Choroid plexus epithelial cell (primary cell): ENCODE measurements at regions not wholly inside any gene's neighbourhood (a gene's known extent, or its start where the extent isn't known, plus 50 kb on each side); places are given as distances from the start of the nearest gene placed in this dataset.
A peak's percentile ranks its signal among the peaks of the same experiment; 100 is the strongest.
"Not testable (repeated sequence)": the region's sequence is repeated elsewhere in the genome, so short reads cannot be mapped to it uniquely, and the experiment has no call there.

Experiments
- DNase-seq: peaks from one replicate; pipeline ENCODE4 v3.0.0-alpha.2; 2010; ENCODE audit warnings: low read depth
- H3K4me3 ChIP-seq: 2 replicates; pipeline ENCODE4 v1.5.1; 2011; ENCODE audit warnings: low read depth, mild to moderate bottlenecking, control low read depth, low read length, moderate library complexity
- TF ChIP-seq, protein P1 (sequence below): conservative IDR thresholded peaks from 2 replicates; pipeline ENCODE4 v1.5.1; 2011; ENCODE audit warnings: low read depth, mild to moderate bottlenecking, control low read depth, inconsistent platforms, low read length, moderate library complexity

DNA sequence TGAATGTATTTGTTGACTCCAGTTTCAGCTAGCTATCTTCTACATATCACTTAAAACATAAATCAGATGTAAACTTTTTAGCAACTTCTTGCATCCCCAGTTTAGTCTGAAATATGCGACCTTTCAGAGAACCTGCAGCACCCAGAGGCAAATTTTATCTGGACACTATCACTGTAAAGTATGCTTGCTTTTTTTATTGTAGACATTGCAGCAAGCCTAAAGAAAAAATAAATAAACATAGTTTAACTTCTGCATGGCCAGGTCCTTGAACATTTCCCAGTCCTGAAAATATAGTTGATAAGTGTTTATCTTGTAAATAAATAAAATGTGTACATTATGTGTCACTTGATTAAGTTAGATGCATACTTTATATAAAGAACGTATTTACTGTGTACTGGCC lies 1829.4 kb downstream of the PCDH9 start:
- H3K4me3 ChIP-seq: no peak overlapping the region
- DNase-seq: no peak
- TF ChIP-seq, protein P1, sequence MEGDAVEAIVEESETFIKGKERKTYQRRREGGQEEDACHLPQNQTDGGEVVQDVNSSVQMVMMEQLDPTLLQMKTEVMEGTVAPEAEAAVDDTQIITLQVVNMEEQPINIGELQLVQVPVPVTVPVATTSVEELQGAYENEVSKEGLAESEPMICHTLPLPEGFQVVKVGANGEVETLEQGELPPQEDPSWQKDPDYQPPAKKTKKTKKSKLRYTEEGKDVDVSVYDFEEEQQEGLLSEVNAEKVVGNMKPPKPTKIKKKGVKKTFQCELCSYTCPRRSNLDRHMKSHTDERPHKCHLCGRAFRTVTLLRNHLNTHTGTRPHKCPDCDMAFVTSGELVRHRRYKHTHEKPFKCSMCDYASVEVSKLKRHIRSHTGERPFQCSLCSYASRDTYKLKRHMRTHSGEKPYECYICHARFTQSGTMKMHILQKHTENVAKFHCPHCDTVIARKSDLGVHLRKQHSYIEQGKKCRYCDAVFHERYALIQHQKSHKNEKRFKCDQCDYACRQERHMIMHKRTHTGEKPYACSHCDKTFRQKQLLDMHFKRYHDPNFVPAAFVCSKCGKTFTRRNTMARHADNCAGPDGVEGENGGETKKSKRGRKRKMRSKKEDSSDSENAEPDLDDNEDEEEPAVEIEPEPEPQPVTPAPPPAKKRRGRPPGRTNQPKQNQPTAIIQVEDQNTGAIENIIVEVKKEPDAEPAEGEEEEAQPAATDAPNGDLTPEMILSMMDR: no peak

DNA sequence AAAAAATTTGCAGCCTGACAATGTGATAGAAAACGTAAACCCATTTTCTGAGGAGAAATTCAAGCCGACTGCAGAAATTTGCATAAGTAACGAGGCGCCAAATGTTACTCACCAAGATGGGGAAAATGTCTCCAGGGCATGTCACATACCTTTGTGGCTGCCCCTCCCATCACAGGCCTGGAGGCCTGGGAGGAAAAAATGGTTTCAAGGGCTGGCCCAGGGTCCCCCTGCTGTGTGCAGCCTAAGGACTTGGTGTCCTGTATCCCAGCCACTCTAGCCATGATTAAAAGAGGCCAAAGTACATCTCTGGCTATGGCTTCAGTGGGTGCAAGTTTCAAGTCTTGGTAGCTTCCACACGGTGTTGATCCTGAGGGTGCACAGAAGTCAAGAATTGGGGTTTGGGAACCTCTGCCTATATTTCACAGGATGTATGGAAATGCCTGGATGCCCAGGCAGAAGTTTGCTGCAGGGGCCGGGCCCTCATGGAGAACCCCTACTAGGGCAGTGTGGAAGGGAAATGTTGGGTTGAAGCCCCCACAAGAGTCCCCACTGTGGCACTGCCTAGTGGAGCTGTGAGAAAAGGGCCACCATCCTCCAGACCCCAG lies 1842.3 kb downstream of the PCDH9 start:
- DNase-seq: no peak
- TF ChIP-seq, protein P1: no peak
- no peak overlapping the region for H3K4me3 ChIP-seq

DNA sequence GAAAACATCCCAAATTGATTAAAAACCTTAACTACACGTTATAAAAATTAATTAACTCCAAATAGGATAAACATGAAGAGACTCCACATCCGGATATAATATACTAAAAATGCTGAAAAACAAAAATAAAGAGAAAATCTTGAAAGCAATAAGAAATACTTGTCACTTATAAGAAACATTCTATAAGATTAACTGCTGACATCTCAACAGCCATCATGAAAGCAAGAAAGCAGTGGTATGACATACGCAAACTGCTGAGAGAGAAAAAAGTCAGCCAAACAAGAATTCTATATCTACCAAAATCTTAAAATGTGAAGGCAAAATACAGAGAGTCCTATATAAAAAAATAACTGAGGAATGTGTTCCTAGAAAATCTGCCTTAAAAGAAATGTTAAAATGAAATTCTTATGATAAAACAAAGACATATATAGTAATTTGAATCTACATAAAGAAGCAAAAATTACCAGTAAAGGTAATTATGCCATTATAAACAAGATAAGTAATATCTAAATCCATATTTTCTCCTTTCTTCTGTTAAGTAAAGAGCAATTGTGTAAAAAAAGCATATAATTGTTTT lies 1851.1 kb downstream of the PCDH9 start:
- TF ChIP-seq, protein P1: no peak
- peak; percentile 55 for DNase-seq
- H3K4me3 ChIP-seq: no peak overlapping the region

DNA sequence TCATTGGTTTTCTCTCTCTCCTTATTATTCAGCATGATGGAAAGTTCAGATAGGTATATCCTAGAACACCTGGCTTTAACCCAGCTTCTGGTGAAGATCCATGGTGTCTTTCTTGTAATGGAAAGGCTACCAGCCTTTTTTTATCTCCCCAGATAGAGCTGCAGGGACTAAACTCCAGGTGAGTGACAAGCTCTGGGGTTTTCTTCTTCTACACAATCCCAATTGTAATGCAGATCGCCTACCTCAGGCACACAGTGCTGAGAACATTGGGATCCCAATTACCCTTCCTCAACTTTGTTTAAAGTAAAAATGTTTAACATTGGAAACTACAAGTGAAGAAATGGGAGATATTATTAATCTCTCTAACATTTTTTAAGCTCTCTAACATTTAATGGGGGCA lies 1851.7 kb downstream of the PCDH9 start:
- TF ChIP-seq, protein P1: no peak
- no peak for DNase-seq

DNA sequence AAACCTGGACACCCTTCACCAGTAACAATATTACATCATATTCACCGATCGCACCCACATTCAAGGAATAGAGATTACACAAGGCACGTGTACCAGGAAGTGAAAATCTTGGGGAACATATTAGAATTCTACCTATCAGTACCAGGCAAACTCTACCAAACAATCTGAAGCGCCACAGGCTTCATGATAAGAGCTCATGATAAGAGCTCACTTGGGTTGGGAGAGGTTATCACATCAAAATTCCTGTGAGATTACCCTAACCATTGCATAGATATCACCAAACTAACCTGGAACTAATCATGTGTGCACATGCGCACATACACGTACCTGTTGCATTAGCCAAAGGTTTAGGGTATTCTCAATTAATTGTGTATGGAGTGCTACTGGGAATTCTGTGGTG lies 1861.3 kb downstream of the PCDH9 start:
- no peak overlapping the region for H3K4me3 ChIP-seq
- DNase-seq: no peak
- TF ChIP-seq, protein P1: no peak

More for the DNA sequence above, 1851.7 kb downstream of the PCDH9 start:
- no peak overlapping the region for H3K4me3 ChIP-seq

DNA sequence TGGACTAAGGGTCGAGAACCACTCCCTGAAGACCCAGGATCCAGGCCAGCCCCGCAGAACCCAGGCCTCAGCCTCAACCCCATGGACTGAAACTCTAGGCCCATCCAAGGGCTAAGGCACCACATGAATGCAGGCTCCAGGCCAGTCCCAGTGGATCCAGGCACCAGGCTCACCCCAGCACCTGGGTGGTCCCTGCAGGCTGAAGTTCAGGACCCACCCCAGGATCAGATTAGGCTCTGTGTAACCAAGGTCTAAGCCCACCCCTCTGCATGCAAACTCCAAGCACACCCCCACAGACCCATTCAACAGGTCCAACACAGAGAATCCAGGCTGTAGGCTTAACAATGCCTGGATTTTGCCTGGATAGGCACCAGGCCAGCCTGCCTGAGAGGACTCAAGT lies 1876.2 kb downstream of the PCDH9 start:
- TF ChIP-seq, protein P1: no peak
- no peak for DNase-seq

DNA sequence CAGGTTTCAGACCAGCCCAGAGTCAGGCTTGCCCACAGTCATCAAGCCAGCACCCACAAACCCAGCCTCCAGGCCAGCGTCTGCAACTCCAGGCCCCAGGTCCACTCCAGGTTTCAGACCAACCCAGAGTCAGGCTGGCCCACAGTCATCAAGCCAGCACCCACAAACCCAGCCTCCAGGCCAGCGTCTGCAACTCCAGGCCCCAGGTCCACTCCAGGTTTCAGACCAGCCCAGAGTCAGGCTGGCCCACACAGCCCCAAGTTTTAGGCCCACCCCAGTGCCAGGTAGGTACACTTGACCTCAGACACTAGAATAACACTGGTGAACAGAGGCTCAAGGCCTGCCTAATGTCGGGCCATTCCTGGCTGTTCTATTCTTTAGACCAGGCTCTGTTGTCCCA lies 1877.0 kb downstream of the PCDH9 start:
- not testable (repeated sequence) for DNase-seq, H3K4me3 ChIP-seq

More for the DNA sequence above, 1876.2 kb downstream of the PCDH9 start:
- no peak overlapping the region for H3K4me3 ChIP-seq
